GM21360 (cell line): ENCODE measurements at regions not wholly inside any gene's neighbourhood (a gene's known extent, or its start where the extent isn't known, plus 50 kb on each side); places are given as distances from the start of the nearest gene placed in this dataset.
"Not testable (repeated sequence)": the region's sequence is repeated elsewhere in the genome, so short reads cannot be mapped to it uniquely, and the experiment has no call there.

Experiments
- ATAC-seq: cut with Tn5 transposase; IDR thresholded peaks from one replicate; pipeline ENCODE4 v1.9.1; 2021; ENCODE audit warnings: mild to moderate bottlenecking, moderate library complexity; ENCODE audit not compliant: unreplicated experiment

DNA sequence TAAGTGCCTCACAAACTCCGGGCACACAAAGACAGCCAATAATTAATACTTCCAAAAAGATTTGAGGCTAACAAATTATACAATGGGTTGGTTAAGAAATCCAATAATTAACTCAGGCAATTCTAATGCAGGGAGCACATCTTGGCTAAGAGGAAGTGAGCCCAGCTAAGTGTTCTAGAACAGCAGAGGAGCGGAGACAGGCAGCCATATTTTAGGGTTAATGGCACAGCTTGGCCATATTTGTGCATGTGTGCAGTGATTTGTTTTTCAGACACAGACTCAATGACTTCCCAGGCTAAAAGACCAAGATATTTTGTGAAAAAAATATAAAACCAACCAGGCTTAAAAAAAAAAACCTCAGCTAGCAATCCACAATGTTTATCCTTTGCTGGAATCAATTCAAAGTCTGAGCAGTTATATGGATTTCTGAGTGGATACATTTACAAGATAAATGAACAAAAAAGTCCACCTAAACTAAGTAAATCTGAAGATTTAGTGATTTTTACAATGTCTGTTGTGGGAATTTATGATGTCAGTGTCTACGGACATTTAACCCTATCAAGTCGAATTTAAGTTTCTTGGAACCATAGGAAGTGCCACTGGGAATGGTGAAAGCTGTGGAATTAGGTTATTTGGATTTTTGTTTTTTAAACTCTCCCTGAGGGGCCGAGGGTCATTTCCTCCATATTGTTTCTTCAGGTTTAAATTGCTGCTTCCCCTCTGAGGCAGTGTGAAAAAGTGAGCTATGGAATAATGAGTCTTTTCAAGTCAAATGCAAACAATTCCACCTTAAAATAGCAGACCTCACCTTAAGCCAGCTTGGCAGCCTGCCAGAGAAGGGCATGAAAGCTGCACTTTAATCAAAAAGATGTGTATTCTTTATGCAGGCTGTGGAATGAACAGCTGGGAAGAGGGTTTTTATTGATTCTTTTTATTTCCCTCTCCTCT is 413.7 kb upstream of the TBL1XR1 start:
- ATAC-seq = no peak

DNA sequence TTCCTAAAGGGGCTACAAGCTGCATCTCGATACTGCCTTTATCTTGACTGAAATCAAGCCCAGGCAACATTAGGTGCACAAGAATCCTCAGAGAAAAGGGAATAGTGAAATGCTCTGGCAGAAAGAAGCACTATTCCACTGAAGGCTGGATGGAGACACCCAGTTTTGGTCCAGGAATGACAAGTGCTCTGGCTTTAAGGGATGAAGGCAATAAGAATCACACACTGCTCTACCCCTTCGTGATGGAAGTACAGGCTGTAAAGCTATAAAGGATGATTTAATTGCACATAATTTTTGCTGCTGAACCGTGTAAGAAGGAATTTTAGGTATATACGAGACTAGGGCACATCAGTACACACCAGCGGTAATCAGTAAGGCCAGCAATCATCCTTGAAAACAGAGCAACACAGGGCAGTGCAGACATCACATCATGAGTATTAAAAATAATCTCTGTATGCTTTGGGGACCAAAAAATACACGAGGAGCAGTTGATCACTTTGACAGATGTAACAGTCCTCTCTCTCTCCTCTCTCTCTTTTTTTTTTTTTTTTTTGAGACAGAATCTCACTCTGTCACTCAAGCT is 414.6 kb upstream of the TBL1XR1 start:
- no peak for ATAC-seq

DNA sequence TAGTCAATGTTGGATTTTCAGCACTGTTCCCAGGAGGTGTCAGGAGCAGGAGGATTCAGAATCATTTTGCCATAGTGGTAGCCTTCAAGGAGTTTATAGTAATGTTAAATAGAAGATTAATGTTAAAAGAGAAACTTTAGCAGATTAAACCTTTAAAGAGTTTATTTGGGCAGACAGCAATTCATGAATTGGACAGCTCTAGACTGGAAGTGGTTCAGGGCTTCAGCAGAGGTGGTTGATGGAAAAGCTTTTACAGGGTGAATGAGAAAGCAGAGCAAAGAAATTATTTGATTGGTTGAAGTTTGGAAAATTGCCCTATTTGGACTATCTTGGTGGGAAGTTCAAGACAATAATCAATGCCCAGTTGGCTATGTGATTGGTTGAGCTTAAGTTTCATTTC is 416.6 kb upstream of the TBL1XR1 start:
- ATAC-seq = no peak

DNA sequence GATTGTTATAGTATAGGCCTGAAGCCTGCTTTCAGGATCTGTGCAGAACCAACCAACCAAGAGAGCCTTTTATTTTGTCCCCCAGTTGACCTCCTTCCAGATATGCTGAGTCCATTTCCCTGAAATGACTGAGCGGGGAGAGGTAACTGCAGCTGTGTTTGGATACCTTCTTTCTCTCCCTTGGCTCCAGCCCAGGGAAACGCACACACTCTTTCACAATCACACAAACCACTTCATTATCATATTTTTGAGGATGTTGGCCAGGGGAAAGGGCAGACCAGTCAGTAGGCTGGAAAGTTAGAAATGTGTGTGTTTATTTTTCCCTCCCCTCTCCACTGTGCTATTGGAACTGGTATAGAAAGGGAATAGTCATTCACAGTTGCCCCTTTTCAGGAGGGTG is 417.7 kb upstream of the TBL1XR1 start:
- no peak for ATAC-seq

DNA sequence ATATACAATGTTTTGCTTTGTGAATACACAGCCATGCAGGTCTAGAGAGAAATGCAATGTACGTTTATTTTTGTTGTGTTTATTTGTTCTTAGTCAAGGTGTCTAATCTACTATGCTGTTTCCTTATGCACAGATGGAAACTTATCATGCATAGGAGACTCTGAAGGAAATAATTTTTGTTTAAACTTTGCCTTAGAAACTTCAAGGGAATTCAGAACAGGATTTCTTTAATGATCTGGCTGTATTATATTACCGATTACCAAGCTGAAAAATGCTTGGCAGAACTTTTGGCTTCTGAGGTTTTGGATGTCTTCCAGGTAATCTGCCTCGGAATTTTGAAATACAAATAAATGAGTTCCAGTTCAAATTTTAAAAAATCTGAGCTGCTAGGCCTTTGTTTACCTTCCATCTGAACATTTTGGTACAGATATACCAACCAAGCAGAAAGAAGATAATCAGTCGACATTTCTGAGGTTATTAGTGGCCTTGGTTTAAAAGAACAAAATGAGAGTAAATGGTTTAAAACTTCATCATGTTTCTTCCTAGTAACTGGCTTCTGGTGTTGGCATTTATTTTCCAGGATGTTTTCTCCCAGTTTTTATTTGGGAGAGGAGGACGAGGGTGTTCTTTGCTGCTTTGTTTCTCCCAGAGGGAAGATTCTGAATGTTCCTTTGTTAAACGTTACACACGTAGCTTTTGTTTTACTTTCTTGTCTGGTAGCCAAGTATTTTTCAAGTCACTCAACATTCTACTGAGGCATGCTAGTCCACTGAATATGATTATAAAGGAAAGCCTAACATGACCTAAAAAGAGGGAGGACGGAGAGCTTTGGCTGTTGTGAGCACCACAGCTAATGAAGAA is 421.8 kb upstream of the TBL1XR1 start:
- ATAC-seq = no peak

DNA sequence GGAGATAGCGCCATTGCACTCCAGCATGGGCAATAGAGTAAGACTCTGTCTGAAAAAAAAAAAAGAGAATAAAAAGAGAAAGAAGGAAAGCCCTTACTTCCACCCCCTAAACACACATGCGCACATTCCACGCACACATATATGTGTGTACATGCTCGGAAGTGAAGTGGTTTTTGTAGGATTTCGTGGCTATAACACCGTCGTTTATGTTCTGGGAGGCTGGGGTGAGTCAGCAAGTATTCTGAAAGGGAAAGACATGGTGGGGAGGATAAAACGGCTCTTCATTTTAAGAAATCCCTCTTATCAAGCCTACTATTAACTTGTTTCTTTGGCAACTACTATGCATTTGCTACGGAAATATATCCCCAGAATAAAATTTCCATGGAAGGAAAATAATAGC is 422.8 kb upstream of the TBL1XR1 start:
- no peak for ATAC-seq

DNA sequence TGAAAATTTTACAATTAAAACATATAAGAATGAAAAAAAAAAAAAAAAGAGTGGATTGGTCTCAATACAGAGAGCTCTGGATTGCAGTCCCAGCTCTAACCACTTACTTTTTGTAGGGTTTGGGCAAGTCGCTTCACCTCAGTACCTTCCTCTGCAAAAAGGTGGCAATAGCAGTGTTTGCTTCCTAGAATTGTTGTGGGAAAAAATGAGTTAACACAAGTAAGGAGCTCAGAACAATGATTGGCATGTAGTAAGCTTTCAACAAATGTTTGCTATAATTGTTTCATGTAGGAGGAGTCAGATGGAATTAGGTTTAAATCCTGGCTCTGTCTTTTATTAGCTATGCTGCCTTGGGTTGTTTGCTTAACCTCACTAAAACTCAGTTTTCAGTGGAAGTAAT is 425.2 kb upstream of the TBL1XR1 start:
- ATAC-seq = no peak

DNA sequence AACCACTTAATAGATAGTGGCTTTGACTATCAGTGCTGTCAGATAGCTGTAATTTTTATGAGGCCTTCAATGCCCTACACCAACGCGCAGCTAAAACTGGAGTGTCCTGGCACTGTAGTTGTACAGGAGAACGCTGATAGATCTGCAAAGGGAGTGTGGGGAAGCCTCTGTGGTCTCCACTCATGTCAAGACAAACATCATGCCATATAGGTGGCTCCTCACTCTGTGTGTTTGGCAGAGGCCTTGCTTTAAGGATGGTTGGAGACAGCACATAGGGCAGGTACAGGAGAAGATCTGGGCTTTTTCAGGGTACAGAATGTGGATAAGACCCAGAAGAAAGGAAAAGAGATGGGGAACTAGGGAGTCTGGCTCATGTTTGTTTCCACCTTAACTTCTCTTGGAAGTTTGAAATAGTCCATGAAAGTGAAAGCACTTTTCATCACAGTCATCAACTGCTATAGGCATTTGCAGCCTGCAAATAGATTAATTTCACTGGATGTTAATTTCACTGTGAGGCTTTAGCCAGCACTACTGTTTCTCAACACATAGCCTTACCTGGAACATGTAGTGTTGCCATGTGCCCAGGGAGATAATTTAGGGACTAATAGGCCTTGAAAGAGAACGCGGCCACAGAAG is 425.8 kb upstream of the TBL1XR1 start:
- ATAC-seq = no peak

DNA sequence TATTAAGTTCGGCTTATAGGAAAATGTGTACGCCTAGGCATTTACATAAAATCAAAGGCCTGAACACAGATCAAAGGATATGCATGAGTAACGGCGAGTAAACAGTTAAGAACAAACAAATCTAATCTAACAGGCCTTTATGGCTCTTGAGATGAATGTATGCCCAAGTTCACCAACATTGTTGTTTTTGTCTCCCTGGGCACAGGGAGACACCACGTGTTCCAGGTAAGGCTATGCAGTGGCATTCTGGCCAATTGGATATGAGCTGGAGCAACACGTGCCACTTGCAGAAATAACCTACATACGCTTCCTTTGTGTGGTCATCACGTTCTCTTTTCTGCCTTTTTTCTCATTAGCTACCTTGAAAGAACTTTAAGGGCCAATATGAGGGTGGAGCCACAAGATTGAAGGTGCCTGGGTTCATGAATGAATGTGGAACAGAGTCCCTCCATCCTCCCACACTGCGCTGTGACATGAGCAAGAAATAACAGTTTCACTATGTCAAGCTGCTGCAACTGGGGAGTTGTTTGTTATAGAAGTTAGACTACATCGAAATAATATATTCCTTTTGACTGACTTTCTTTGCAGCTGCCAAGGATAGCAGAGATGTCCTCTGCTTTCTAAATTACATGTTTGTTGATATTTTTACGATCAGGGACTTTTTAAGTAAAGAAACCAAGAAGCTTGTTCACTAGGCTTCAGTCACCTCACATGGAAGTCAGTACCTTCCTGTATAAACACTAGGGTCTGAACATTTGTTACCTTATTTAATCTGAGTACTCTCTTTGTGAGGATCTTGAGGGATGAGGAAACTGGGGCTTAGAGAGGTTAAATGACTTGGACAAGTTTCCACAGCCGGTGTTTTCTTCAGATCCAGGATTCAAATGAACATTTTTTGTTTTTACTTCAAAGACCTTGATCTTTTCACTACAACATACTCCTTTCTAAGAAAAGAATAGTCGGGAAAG is 427.5 kb upstream of the TBL1XR1 start:
- ATAC-seq = peak; percentile 59

DNA sequence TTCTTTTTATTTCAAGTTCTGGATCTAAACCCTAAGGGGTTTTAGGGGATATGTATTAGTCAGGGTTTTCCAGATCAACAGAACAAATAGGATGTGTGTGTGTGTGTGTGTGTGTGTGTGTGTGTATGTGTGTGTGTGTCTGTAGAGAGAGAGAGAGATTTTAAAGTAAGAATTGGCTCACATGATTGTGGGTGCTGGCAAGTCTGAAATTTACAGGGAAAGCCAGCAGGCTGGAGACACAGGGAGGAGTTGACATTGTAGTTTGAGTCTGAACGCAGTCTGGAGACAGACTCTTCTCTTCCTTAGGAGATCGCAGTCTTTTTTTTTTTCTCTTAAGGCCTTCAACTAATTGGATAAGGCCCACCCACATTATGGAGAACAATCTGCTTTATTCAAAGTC is 428.8 kb upstream of the TBL1XR1 start:
- ATAC-seq = no peak

DNA sequence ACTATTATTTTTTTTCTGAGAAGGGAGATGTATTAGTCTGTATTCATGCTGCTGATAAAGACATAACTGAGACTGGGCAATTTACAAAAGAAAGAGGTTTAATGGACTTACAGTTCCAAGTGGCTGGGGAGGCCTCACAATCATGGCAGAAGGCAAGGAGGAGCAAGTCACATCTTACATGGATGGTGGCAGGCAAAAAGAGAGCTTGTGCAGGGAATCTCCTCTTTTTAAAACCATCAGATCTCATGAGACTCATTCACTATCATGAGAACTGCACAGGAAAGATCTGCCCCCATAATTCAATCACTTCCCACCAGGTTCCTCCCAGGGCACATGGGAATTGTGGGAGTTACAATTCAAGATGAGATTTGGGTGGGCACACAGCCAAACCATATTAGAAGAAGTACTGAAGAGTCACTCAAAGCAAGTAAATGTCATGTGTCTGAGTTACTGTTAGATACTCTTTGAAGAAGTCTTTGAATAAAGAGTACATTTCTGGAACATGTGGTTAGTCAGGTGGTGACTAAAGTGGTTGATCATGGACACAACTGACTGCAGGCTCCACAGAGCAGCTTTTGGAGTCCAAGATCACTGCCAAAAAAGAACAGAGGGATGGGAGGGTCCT is 430.9 kb upstream of the TBL1XR1 start:
- not testable (repeated sequence) for ATAC-seq

DNA sequence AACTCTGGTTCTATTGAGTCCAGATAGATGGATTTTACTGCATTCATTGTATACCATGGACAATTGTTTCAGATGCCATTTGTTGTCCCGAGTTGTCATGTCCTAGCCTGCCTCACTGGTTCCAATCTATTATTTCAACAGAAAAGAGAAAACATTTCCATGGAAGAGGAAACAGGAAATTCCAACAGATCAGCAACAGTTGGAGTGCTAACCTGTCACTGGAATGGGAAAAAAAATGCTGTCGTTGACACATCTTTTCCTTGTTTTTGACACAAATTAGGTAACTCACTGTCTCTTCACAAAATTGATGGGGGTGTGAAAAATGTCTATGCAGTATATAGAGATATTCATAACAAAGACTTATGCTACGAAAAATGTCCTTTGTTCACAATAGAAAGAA is 432.0 kb upstream of the TBL1XR1 start:
- ATAC-seq = no peak

DNA sequence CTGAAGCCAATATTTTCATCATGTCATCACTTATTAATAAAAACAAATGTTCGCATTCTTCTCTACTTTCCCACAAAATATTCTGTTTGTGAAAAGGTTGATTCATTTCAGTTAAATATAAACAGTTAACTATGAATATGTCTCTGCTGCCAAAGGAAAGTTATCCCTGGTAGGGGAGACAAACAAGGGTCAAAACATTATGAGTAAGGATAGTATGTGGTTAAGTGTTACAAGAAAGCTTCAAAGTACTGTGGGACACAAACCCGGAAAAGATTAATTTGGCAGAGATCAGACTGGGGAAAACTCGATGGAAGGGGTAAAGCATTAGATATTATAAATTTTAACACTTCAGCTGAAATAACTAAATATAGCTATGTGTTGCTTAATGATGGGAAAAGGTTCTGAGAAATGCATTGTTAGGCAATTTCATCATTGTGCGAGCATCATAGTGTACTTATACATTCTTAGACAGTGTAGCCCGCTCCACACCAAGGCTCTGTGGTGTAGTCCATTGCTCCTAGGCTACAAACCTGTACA is 436.5 kb upstream of the TBL1XR1 start:
- ATAC-seq = no peak

DNA sequence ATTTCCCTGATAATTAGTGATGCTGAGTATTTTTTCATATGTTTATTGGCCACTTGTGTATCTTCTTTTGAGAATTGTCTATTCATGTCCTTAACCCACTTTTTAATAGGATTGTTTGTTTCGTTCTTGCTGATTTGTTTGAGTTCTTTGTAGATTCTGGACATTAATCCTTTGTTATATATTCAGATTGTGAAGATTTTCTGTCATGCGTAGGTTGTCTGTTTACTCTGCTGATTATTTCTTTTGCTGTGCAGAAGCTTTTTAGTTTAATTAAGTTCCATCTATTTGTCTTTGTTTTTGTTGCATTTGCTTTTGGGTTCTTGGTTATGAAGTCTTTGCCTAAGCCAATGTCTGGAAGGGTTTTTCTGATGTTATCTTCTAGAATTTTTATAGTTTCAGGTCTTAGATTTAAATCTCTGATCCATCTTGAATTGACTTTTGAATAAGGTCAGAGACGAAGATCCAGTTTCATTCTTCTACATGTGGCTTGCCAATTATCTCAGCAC is 438.4 kb upstream of the TBL1XR1 start:
- not testable (repeated sequence) for ATAC-seq

DNA sequence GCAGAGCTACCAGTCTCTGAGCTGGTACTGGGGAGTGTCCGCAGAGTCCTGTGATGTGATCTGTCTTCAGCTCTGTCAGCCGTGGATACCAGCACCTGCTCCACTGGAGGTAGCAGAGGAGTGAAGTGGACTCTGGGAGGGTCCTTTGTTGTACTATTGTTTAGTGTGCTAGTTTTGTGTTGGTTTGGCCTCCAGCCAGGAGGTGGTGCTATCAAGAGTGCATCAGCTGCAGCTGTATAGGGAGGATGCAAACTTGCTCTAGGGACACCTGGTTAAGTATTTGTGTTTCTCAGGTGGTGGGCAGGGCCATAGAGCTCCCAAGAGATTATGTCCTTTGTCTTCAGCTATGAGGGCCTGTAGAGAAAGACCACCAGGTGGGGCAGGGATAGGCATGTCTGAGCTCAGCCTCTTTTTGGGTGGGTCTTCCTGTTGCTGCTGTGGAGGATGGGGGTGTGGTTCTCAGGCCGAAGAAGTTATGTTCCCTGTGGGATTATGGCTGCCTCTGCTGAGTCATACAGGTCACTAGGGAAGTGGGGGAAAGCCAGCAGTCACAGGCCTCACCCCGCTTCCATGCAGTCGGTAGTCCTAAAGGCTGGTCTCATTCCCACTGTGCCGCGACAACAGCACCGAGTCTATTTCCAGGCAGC is 443.2 kb upstream of the TBL1XR1 start:
- no peak for ATAC-seq

DNA sequence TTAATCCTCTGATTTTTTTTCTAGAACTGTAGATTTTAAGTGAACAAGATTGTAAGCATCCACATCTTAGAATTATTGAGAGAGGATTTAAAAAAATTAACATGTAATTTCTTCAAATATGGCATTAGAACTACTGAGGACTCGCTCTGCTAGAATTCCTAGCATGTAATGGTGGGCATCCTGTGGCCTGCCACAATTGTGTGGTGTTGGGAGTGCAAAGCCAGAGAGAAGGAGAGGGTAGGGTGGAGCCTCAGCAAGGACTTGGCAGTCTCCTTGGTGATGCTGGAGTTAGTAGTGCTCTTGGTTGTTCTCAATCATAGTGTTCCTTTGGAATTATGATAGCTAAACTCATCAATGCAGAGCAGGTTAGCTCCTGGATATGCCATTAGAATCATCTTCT is 443.9 kb upstream of the TBL1XR1 start:
- no peak for ATAC-seq

DNA sequence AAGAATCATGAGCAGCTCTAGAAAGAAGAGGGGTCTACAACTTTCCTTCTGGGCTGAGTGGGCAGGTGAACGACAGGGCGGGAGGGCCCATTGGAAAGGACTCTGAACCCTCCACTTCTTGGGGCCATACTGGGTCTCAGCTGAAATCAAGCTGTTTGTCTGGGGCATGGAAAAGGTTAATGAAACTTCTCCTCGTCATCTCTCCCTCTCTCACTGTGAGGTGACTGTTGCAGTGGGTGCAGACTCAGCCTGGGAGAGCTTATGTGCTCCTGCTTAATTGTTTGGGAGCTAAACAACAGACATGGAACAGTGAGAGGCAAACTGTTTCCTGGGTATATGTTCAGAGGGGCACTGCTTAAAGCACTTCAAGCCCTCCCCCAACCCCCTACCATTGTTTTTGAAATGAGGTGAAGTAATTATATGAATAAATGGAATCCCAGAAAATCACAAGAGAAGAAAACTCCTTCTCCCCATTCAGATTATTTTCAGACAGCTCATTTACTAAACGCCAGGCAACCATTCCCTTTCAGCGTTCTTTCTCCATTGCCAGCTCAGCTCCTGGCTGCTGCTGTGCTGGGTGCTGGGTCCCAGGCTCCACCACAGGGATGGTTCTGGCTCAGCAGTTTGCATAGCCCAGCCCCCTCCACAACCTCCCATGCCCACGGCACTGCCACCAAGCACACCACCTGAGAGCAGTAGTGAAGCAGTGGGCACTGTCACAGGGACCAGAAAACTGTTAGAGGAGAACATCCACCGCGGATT is 444.9 kb upstream of the TBL1XR1 start:
- no peak for ATAC-seq

DNA sequence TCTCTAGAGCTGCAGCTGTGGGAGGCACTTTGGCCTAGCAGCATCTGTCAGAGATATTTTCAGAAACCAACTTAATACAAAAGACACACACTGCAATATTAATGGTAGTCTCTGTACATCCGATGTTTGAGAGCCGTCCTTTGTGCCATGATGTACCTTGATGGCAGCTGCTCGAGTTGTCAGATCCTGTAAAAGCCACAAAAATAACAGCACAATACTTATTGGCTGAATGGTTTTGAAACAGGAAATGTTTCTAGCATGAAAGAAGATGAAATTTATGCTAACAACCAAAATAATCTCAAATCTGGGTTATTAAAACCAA is 445.5 kb upstream of the TBL1XR1 start:
- ATAC-seq = no peak
